Ishikawa (cell line): ENCODE measurements at regions not wholly inside any gene's neighbourhood (a gene's known extent, or its start where the extent isn't known, plus 50 kb on each side); places are given as distances from the start of the nearest gene placed in this dataset.
A peak's percentile ranks its signal among the peaks of the same experiment; 100 is the strongest.

Experiments used
- CREB1 ChIP-seq: IDR thresholded peaks from 2 replicates; pipeline ENCODE4 v1.6.1; 2012; ENCODE audit warnings: low read depth
- EP300 ChIP-seq: IDR thresholded peaks from 2 replicates; pipeline ENCODE4 v1.6.1; 2012; ENCODE audit warnings: borderline replicate concordance
- FOXM1 ChIP-seq: IDR thresholded peaks from 2 replicates; pipeline ENCODE4 v1.6.1; 2012; ENCODE audit warnings: low read depth, borderline replicate concordance
- MAX ChIP-seq: IDR thresholded peaks from 2 replicates; pipeline ENCODE4 v1.6.1; 2012
- NFIC ChIP-seq: IDR thresholded peaks from 2 replicates; pipeline ENCODE4 v1.6.1; 2012
- RAD21 ChIP-seq: IDR thresholded peaks from 2 replicates; pipeline ENCODE4 v1.6.1; 2012; ENCODE audit warnings: low read depth
- REST ChIP-seq: IDR thresholded peaks from 2 replicates; pipeline ENCODE4 v1.6.1; 2012; ENCODE audit warnings: low read depth, mild to moderate bottlenecking
- TCF12 ChIP-seq: IDR thresholded peaks from 2 replicates; pipeline ENCODE4 v1.6.1; 2012; ENCODE audit warnings: low read depth
- YY1 ChIP-seq: IDR thresholded peaks from 2 replicates; pipeline ENCODE4 v1.6.1; 2012; ENCODE audit warnings: low read depth
- ZBTB7A ChIP-seq: IDR thresholded peaks from 2 replicates; pipeline ENCODE4 v1.6.1; 2012; ENCODE audit warnings: low read depth

- TF ChIP-seq ZBTB7A = no peak
- TF ChIP-seq MAX = 0 out of 2 replicates have a peak, but pooled peaks have one; percentile 32
- TF ChIP-seq NFIC = no peak
- TF ChIP-seq EP300 = no peak
- TF ChIP-seq CREB1 = no peak
- TF ChIP-seq YY1 = 0 out of 2 replicates have a peak, but pooled peaks have one; percentile 30
- no peak for TF ChIP-seq REST
- no peak for TF ChIP-seq TCF12
- TF ChIP-seq RAD21 = no peak
- TF ChIP-seq FOXM1 = no peak
Observed at GRCh38 chr2:234304950-234305349, 191.9 kb downstream of the ARL4C start.
